Osteocyte (in vitro differentiated cells): ENCODE measurements at regions not wholly inside any gene's neighbourhood (a gene's known extent, or its start where the extent isn't known, plus 50 kb on each side); places are given as distances from the start of the nearest gene placed in this dataset.

Source experiments
- DNase-seq: peaks from one replicate; pipeline ENCODE4 v3.0.0; 2021; ENCODE audit warnings: mixed read lengths; ENCODE audit not compliant: unreplicated experiment; ENCODE audit errors: extremely low spot score
- H3K27ac Mint-ChIP-seq: one replicate; pipeline ENCODE4 v1.8.0; 2021; ENCODE audit warnings: mild to moderate bottlenecking, mixed read lengths; ENCODE audit not compliant: unreplicated experiment
- H3K27me3 Mint-ChIP-seq: one replicate; pipeline ENCODE4 v1.8.0; 2021; ENCODE audit warnings: mixed read lengths; ENCODE audit not compliant: unreplicated experiment
- H3K36me3 Mint-ChIP-seq: one replicate; pipeline ENCODE4 v1.8.0; 2021; ENCODE audit warnings: mixed read lengths; ENCODE audit not compliant: unreplicated experiment
- H3K4me1 Mint-ChIP-seq: one replicate; pipeline ENCODE4 v1.8.0; 2021; ENCODE audit warnings: mixed read lengths; ENCODE audit not compliant: unreplicated experiment
- H3K4me3 Mint-ChIP-seq: one replicate; pipeline ENCODE4 v1.8.0; 2021; ENCODE audit warnings: mild to moderate bottlenecking, moderate library complexity, mixed read lengths; ENCODE audit not compliant: unreplicated experiment
- H3K9me3 Mint-ChIP-seq: one replicate; pipeline ENCODE4 v1.8.0; 2021; ENCODE audit warnings: mixed read lengths; ENCODE audit not compliant: unreplicated experiment
- TF ChIP-seq, protein P1 (sequence below): fragments of 200-600 bp; sonication (generic); IDR thresholded peaks from 2 replicates; pipeline ENCODE4 v1.5.0; 2021; ENCODE audit warnings: antibody characterized with exemption, mild to moderate bottlenecking, moderate library complexity

DNA sequence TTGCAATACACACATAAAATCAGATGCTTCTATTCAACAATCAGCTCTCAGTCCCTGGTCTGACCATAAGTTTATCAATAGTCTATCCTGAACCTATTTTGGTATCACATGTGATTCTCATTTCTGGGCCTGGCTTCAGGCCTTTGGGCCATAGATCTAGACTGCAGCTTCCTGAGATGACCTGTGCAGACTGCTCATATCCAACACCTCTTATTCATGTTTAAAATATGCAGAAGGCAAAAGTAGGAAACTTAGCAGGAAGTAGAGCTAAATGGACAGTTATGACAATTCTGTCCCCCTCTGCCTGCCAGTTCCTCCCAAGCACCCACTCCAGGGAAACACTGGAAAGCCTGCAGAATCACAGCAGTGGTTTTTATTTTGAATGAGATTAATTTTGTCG is 53.3 kb downstream of the C7orf25 start:
- H3K27me3 Mint-ChIP-seq = no peaks in the 10 kb centered on the region
- TF ChIP-seq, protein P1, sequence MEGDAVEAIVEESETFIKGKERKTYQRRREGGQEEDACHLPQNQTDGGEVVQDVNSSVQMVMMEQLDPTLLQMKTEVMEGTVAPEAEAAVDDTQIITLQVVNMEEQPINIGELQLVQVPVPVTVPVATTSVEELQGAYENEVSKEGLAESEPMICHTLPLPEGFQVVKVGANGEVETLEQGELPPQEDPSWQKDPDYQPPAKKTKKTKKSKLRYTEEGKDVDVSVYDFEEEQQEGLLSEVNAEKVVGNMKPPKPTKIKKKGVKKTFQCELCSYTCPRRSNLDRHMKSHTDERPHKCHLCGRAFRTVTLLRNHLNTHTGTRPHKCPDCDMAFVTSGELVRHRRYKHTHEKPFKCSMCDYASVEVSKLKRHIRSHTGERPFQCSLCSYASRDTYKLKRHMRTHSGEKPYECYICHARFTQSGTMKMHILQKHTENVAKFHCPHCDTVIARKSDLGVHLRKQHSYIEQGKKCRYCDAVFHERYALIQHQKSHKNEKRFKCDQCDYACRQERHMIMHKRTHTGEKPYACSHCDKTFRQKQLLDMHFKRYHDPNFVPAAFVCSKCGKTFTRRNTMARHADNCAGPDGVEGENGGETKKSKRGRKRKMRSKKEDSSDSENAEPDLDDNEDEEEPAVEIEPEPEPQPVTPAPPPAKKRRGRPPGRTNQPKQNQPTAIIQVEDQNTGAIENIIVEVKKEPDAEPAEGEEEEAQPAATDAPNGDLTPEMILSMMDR = no peak
- peaks cover 4% of the 10 kb centered on the region for H3K4me1 Mint-ChIP-seq
- H3K4me3 Mint-ChIP-seq = no peak overlapping the region
- no peak for DNase-seq
- H3K36me3 Mint-ChIP-seq = no peaks in the 10 kb centered on the region
- H3K27ac Mint-ChIP-seq = no peak overlapping the region
- peaks cover 23% of the 10 kb centered on the region for H3K9me3 Mint-ChIP-seq

DNA sequence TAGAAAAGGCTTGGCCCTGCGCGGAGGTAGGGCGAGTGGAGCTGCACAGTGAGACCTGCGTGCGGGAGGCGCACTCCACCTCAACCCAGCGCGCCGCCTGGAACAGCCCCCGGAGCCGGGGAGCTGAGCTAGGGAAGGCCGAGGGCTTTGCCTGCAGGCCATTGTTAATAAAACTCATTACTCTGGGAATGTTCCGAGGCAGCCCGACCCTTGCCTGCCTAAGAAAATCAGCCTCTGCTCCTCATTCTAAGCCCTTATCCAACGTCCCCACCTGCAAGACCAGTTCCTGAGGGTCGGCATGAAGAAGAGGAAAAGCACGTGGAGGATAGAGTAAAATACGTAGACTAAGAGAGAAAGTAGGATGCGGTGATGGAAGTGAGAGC is 55.3 kb downstream of the C7orf25 start:
- Mint-ChIP-seq H3K4me3 (no peak overlapping the region), H3K27me3 (peaks cover 10% of the 10 kb centered on the region), H3K9me3 (peaks cover 10% of the 10 kb centered on the region), H3K4me1 (peaks cover 4% of the 10 kb centered on the region), H3K27ac (no peak overlapping the region), H3K36me3 (no peaks in the 10 kb centered on the region)
- DNase-seq = no peak
- TF ChIP-seq, protein P1 = no peak

- no peaks in the 10 kb centered on the region for H3K9me3 Mint-ChIP-seq
- no peak overlapping the region for H3K27ac Mint-ChIP-seq
- peaks cover 4% of the 10 kb centered on the region for H3K4me1 Mint-ChIP-seq
- no peak for DNase-seq
- no peak overlapping the region for H3K4me3 Mint-ChIP-seq
- TF ChIP-seq, protein P1 = no peak
- H3K27me3 Mint-ChIP-seq = peaks cover 21% of the 10 kb centered on the region
- H3K36me3 Mint-ChIP-seq = no peaks in the 10 kb centered on the region
Observed at GRCh38 chr7:42854571-42855118, 57.2 kb downstream of the C7orf25 start.

DNA sequence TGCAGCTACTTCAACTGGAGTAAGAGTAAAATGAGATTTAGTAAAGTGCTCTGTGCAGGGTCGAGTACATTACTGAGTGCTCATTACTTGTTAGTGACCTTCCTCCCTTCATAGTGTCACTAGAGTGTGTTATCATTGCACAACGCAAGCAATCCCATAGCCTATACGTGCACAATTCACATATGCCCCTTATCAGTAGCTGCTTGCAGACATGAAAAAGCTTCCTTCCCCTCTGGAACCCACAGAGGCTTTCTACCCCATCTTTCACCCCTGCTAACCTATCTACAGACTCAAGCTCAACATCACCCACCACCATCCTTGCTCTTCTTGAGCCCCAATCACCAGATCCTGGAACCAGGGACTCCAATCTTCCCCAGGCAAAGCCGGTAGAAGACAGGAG is 59.3 kb downstream of the C7orf25 start:
- Mint-ChIP-seq H3K4me1 (no peaks in the 10 kb centered on the region), H3K27me3 (peaks cover 37% of the 10 kb centered on the region), H3K27ac (no peak overlapping the region), H3K36me3 (peaks cover 3% of the 10 kb centered on the region), H3K4me3 (no peak overlapping the region), H3K9me3 (peaks cover 9% of the 10 kb centered on the region)
- DNase-seq = no peak
- TF ChIP-seq, protein P1 = no peak

GRCh38 chr7:42843205-42843800 is 68.6 kb downstream of the C7orf25 start:
- Mint-ChIP-seq H3K27me3 (peaks cover 58% of the 10 kb centered on the region), H3K36me3 (no peaks in the 10 kb centered on the region), H3K4me1 (peaks cover 3% of the 10 kb centered on the region), H3K27ac (no peak overlapping the region), H3K4me3 (no peak overlapping the region), H3K9me3 (peaks cover 6% of the 10 kb centered on the region)
- TF ChIP-seq, protein P1 = peak; percentile 74
- DNase-seq = no peak
